Germinal center (tissue), 1 donor: ENCODE measurements at regions not wholly inside any gene's neighbourhood (a gene's known extent, or its start where the extent isn't known, plus 50 kb on each side); places are given as distances from the start of the nearest gene placed in this dataset.

Source experiments
- DNase-seq: peaks from one replicate; pipeline ENCODE4 v3.0.0; 2012; ENCODE audit warnings: mixed read lengths, low spot score

DNA sequence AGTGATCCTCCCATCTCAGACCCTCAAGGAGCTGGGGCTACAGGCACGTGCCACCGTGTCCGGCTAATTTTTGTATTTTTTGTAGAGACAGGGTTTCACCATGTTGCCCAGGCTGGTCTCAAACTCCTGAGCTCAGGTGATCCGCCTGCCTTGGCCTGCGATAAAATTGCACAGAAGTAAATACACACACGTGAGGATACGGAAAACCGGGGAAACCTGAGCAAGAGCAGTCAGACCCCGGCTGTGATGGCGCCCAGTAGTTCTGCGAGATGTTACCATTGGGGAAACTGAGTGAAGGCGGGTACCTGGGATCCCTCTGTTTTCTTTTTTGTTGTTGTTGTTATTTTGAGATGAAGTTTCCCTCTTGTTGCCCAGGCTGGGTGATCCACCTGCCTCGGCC, 114.9 kb downstream of the C9orf50 start:
- no peak for DNase-seq

DNA sequence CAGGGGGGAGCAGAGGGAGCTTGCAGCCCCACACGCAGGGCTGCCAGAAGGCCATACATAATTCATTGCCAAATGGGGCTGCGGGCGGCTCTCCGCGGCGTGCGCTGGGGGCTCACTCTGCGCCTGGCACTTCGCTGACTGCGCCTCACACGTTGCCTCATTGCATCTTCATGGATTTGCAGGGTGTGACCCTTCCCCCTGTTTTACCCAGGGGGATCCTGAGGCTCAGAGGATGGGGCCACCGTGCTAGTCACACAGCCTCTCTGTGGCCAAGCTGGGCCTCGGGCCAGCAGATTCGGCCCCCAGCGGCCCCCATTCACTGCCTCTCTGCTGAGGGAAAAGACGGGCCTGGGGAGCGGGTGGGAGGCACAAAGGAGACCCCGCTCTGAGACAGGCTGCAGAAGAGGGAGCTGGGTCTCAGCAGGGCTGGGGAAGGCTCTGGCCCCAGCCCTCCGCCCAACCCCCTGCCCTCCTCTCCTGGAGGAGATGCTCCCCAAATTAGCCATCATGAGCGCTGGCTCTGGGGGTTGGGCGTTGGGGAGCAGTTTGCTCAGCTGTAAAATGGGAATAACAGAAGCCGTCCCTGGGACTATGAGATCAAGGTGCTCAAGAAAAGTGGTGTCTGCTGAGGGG, 115.5 kb downstream of the C9orf50 start:
- no peak for DNase-seq

DNA sequence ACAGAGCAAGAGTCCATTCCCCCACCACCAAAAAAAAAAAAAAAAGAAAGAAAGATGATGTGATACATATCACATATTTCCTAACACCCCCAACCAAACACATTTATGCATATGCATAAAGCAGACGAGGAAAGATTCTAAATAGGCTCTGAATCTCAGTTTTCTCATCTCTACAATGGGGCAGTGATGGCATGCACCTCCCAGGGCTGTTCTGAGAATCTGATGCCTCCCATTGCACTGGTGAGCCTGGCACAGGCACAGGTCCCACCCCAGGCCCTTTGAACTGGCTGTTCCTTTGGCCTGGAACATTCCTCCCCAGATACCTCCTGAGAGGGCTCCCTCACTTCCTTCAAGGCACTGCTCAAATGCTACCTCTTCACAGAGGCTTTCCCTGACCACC, 116.5 kb downstream of the C9orf50 start:
- DNase-seq, result no peak

GRCh38 chr9:129501771-129502319, 119.1 kb downstream of the C9orf50 start:
- no peak for DNase-seq

- DNase-seq, result no peak
These were observed 119.8 kb downstream of the C9orf50 start for GRCh38 chr9:129500863-129501770.

DNA sequence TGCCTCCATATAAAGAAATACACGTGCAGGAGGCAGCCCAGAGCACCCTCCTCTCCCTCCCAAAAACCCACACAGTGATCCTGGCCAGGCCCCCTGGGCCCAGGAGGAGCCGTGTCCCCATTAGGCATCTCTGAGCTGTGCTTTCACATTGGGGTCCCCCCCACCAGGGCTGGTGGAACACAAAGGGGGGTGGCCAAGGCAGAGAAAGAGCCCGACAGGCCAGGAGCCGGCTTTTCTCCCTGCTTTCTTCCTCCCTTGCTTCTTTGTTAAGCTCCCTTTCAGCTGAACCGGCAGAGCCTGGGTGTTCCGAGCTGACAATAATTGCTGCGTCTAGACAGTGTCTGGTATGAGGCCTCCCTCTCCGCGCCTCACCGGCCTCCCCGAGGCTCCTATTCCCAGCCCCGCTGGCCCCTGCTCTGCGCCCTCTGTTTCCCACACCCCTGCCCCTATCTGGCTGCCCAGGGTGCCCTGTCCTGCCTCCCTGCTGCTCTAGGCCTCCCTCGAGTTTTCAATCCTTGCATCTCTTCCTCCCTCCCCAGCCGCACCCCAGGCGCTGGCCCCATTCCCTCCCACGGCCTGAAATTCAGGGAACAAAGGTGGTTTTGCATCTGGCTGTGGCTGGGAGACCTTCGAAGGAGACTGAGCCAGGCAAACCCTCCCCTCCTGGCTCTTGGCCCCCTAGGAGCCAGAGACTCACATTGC, 120.6 kb downstream of the C9orf50 start:
- no peak for DNase-seq

GRCh38 chr9:129498451-129499384, 122.2 kb downstream of the C9orf50 start:
- no peak for DNase-seq

- no peak for DNase-seq
These were observed 123.0 kb downstream of the C9orf50 start for GRCh38 chr9:129497813-129498450.

DNA sequence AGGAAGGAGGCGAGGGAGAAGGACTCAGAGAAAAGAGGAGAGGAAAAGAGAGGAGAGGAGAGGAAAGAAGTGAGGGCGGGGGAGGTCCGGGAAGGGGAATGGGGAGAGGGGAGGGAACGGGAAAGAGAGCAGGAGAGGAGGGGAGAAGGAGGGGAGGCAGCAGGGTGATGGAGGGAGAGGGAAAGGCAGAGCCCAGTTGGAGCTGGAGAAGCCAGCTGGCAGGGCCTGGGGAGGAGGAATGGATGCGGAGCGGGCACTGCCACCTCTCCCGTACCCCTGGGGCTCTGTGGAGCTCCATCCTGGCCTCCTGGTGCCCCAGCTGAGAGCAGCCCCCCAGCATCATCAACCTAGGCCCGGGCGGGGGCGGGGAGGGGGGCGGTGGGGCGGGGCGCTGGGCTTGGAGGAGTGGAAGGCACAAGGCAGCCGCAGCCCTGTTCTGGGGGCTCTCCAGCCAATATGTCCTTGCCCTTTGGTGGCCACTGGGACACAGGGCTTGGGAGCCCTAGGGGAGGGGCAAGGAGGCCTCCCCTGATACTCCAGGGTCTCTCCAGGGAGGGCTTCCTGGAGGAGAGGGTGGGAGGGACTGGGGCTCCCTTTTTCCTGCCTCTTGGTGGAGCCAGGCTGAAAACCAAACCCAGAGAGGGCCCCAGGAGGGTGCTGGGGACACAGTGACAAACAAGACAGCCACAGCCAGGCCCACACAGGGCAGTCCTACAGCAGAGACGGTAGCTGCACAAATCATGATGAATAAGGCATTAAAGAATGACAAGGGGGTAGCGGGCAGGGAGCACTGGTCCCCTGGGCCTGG, 123.7 kb downstream of the C9orf50 start:
- DNase-seq, result no peak

GRCh38 chr9:129496473-129497004, 124.4 kb downstream of the C9orf50 start:
- no peak for DNase-seq

GRCh38 chr9:129495620-129496472, 125.1 kb downstream of the C9orf50 start:
- DNase-seq, result peak; percentile 74

DNA sequence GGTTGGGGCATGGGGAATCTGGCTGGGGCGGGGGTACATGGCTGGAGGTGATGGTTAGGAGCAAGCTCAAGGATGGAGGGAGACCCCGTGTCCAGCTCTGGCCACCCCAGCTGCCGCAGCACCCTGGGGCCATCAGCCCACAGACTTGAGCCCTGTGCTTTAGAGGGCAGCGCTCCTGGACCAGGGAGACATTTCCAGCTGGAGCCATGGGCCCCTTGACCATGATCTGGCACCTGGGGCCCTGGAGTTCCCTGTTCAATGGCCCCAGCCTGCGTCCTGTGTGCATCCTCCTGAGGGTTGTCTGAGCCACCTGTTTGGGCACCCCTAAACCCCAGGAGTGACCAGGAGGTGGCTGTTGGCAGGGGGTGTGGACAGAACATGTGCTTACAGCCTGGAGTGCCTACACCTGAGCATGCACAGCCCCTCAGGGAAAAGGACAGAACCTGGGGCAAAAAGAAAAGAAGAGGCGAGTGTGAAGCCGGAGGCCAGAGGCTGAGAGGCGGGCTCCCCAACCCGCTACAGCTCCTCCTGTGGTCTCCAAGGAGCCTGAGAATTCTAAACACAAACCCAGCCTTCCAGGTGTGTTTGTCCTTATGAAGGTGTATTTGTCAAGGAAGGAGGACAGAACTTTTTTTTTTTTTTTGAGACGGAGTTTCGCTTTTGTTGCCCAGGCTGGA, 126.7 kb downstream of the C9orf50 start:
- DNase-seq, result no peak

- no peak for DNase-seq
These were observed 127.2 kb downstream of the C9orf50 start for GRCh38 chr9:129493706-129494047.

DNA sequence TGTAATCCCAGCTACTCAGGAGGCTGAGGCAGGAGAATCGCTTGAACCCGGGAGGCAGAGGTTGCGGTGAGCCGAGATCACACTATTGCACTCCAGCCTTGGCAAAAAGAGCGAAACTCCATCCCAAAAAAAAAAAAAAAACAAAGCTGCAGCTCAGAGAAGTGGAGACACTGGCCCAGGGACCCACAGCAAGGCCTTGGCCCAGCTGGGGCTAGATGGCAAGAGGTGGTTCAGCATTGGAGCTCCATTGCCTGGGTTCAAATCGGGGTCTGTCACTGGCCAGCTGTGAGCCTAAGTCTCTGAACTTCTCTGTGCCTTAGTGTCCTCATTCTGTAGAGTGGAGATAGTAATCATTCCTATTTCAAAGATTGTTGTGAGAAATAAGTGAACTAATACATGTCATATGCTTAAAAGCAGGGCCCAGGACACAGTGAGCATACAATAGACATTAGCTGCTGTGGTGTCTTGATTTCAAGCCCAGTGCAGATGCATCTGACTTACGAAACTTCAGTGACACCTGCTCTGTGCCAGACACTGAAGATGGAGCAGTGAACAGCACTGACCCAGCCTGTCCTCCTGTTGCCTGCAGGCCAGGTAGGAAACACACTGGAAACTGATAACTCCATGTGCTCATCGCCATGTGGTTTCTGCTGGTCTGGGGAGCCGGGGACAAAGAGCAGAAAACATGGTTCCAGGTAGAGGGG, 127.7 kb downstream of the C9orf50 start:
- no peak for DNase-seq

- no peak for DNase-seq
These were observed 129.4 kb downstream of the C9orf50 start for GRCh38 chr9:129491487-129491855.

GRCh38 chr9:129490583-129491486, 130.1 kb downstream of the C9orf50 start:
- DNase-seq, result no peak
